ENCODE measurements at regions not wholly inside any gene's neighbourhood (a gene's known extent, or its start where the extent isn't known, plus 50 kb on each side); places are given as distances from the start of the nearest gene placed in this dataset.
A peak's percentile ranks its signal among the peaks of the same experiment; 100 is the strongest.

- H3K36me3 ChIP-seq (ENCODE audit: control insufficient read depth, insufficient read depth, low read length, severe bottlenecking): no peaks in the 10 kb centered on the region
- H3K4me1 ChIP-seq (ENCODE audit: control insufficient read depth, insufficient read depth, low read length): no peaks in the 10 kb centered on the region
- peaks cover 3% of the 10 kb centered on the region for H3K9me3 ChIP-seq (ENCODE audit: control insufficient read depth, low read length)
- H3K4me3 ChIP-seq (ENCODE audit: low read length): no peak overlapping the region
- DNase-seq (ENCODE audit: low read depth): no peak
- no peaks in the 10 kb centered on the region for H3K27me3 ChIP-seq (replicated peaks; ENCODE audit: control insufficient read depth, insufficient read depth, low read length)
- no peak overlapping the region for H3K9ac ChIP-seq (ENCODE audit: low read length)
Measured at GRCh38 chr1:191151321-191151807, 673.7 kb upstream of the BRINP3 start.

DNA sequence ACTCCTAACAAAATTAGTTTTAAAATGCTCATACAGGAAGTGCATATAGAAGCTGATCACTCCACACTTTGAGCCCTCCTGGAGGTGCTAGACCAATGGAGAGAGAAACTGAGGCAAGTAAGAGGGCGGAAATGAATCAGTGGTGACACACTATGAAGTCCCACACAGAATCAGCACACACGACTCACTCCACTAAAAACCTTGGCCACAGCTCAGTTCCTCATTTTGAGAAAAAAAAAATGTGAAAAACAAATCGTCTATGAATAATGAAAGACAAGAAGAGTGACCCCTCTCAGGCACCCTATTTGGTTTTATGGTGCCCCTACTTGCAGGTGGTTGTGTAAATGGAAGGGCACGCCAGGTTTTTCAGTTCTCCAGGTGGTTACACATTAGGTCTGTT is 675.1 kb upstream of the BRINP3 start:
- Histone ChIP-seq H3K4me1 (ENCODE audit: control insufficient read depth, insufficient read depth, low read length) (no peaks in the 10 kb centered on the region), H3K36me3 (ENCODE audit: control insufficient read depth, insufficient read depth, low read length, severe bottlenecking) (no peaks in the 10 kb centered on the region), H3K9me3 (ENCODE audit: control insufficient read depth, low read length) (peaks cover 3% of the 10 kb centered on the region), H3K9ac (ENCODE audit: low read length) (no peak overlapping the region), H3K27me3 (replicated peaks; ENCODE audit: control insufficient read depth, insufficient read depth, low read length) (no peaks in the 10 kb centered on the region), H3K4me3 (ENCODE audit: low read length) (no peak overlapping the region)
- DNase-seq (ENCODE audit: low read depth): no peak

DNA sequence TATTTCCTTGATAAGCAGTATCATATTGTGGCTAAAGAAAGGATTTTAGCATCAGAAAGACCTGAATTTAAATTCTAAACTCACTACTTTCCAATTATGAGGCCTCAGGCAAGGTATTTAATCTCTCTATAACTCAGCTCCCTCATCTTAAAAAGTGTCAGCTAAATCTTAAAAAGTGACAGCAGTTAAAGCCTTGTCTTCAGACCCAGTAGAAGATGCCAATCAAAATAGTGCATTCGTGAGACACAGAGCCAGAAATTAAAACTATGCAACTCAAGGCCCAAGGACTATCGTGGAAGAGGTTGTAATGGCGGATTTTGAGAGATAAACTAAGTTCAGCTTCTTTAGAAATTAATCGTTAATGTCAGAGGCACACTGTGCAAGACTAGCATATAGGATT is 677.5 kb upstream of the BRINP3 start:
- Histone ChIP-seq H3K4me1 (ENCODE audit: control insufficient read depth, insufficient read depth, low read length) (no peaks in the 10 kb centered on the region), H3K4me3 (ENCODE audit: low read length) (no peak overlapping the region), H3K27me3 (replicated peaks; ENCODE audit: control insufficient read depth, insufficient read depth, low read length) (no peaks in the 10 kb centered on the region), H3K9ac (ENCODE audit: low read length) (no peak overlapping the region), H3K36me3 (ENCODE audit: control insufficient read depth, insufficient read depth, low read length, severe bottlenecking) (no peaks in the 10 kb centered on the region), H3K9me3 (ENCODE audit: control insufficient read depth, low read length) (peaks cover 8% of the 10 kb centered on the region)
- DNase-seq (ENCODE audit: low read depth): no peak

GRCh38 chr1:191160837-191161236 is 683.2 kb upstream of the BRINP3 start:
- no peak for DNase-seq (ENCODE audit: low read depth)
- Histone ChIP-seq H3K36me3 (ENCODE audit: control insufficient read depth, insufficient read depth, low read length, severe bottlenecking) (no peaks in the 10 kb centered on the region), H3K4me3 (ENCODE audit: low read length) (no peak overlapping the region), H3K9me3 (ENCODE audit: control insufficient read depth, low read length) (peaks cover 7% of the 10 kb centered on the region), H3K9ac (ENCODE audit: low read length) (no peak overlapping the region), H3K27me3 (replicated peaks; ENCODE audit: control insufficient read depth, insufficient read depth, low read length) (no peaks in the 10 kb centered on the region), H3K4me1 (ENCODE audit: control insufficient read depth, insufficient read depth, low read length) (no peaks in the 10 kb centered on the region)

DNA sequence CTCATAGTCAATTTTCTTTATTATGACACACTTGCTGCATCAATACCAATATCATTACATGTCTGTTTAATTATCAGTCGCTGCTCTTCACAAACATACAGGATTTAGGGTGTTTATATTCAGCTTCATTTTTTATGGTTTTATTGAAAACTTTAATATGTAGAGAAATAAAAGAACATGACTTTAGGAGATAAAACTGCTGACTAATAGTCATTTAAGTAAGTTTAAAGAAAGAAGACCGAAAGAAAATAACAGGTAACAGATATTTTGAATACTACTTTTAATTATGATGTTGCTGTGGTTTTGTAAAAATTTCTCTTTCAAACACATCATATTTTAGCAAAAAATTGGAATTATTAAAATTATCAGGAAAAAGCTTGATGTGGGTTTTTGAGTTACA is 685.1 kb upstream of the BRINP3 start:
- H3K9ac ChIP-seq (ENCODE audit: low read length): no peak overlapping the region
- H3K4me3 ChIP-seq (ENCODE audit: low read length): no peak overlapping the region
- no peaks in the 10 kb centered on the region for H3K36me3 ChIP-seq (ENCODE audit: control insufficient read depth, insufficient read depth, low read length, severe bottlenecking)
- no peak for DNase-seq (ENCODE audit: low read depth)
- no peaks in the 10 kb centered on the region for H3K4me1 ChIP-seq (ENCODE audit: control insufficient read depth, insufficient read depth, low read length)
- H3K9me3 ChIP-seq (ENCODE audit: control insufficient read depth, low read length): peaks cover 4% of the 10 kb centered on the region
- H3K27me3 ChIP-seq (replicated peaks; ENCODE audit: control insufficient read depth, insufficient read depth, low read length): no peaks in the 10 kb centered on the region

DNA sequence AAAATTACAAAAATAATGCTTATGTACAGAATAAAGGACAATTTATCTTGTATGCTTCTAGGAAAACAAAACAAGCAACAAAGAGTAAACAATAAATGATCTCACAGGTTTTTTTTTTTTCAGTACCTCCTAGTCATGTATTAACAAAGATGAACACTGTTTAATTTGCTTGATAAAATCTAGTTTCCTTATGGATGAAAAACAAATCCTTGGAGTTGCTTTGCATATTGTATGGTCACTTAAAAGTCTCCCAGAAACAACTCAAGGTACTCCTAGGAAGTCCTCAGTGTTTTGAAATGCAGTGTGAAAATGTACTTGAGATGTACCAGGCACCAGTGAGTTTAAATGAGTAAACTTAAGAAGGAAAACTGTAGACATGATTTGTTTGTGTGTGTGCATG is 686.0 kb upstream of the BRINP3 start:
- H3K36me3 ChIP-seq (ENCODE audit: control insufficient read depth, insufficient read depth, low read length, severe bottlenecking): no peaks in the 10 kb centered on the region
- H3K4me1 ChIP-seq (ENCODE audit: control insufficient read depth, insufficient read depth, low read length): no peaks in the 10 kb centered on the region
- H3K4me3 ChIP-seq (ENCODE audit: low read length): no peak overlapping the region
- no peak overlapping the region for H3K9ac ChIP-seq (ENCODE audit: low read length)
- peaks cover 4% of the 10 kb centered on the region for H3K9me3 ChIP-seq (ENCODE audit: control insufficient read depth, low read length)
- DNase-seq (ENCODE audit: low read depth): no peak
- no peaks in the 10 kb centered on the region for H3K27me3 ChIP-seq (replicated peaks; ENCODE audit: control insufficient read depth, insufficient read depth, low read length)

DNA sequence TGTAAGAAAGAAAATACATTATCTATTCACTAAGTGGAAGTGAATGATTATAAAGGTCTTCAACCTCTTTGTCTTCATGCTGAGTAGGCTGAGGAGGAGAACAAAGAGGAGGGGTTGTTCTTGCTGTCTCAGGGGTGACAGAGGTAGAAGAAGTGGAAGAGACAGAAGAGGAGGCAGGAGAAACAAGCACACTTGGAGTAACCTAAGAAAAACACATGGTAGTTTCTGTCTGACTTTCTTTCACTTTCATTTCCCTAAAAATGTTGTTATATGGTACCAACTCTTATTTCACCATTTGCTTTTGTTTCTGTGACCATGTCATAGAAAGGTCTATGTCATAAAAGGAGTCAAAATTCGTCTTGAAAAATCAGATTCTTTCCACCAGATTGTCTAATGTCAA is 696.6 kb upstream of the BRINP3 start:
- Histone ChIP-seq H3K4me1 (ENCODE audit: control insufficient read depth, insufficient read depth, low read length) (no peaks in the 10 kb centered on the region), H3K27me3 (replicated peaks; ENCODE audit: control insufficient read depth, insufficient read depth, low read length) (no peaks in the 10 kb centered on the region), H3K9ac (ENCODE audit: low read length) (no peak overlapping the region), H3K4me3 (ENCODE audit: low read length) (no peak overlapping the region), H3K36me3 (ENCODE audit: control insufficient read depth, insufficient read depth, low read length, severe bottlenecking) (no peaks in the 10 kb centered on the region), H3K9me3 (ENCODE audit: control insufficient read depth, low read length) (no peaks in the 10 kb centered on the region)
- peak; percentile 19 for DNase-seq (ENCODE audit: low read depth)

- no peaks in the 10 kb centered on the region for H3K27me3 ChIP-seq (replicated peaks; ENCODE audit: control insufficient read depth, insufficient read depth, low read length)
- H3K36me3 ChIP-seq (ENCODE audit: control insufficient read depth, insufficient read depth, low read length, severe bottlenecking): no peaks in the 10 kb centered on the region
- DNase-seq (ENCODE audit: low read depth): peak; percentile 0
Measured at GRCh38 chr1:191176131-191176530, 698.5 kb upstream of the BRINP3 start.

GRCh38 chr1:191206513-191207207 is 729.0 kb upstream of the BRINP3 start:
- no peaks in the 10 kb centered on the region for H3K36me3 ChIP-seq (ENCODE audit: control insufficient read depth, insufficient read depth, low read length, severe bottlenecking)
- H3K9me3 ChIP-seq (ENCODE audit: control insufficient read depth, low read length): no peaks in the 10 kb centered on the region
- no peaks in the 10 kb centered on the region for H3K4me1 ChIP-seq (ENCODE audit: control insufficient read depth, insufficient read depth, low read length)
- peak; percentile 45 for DNase-seq (ENCODE audit: low read depth)
- H3K27me3 ChIP-seq (replicated peaks; ENCODE audit: control insufficient read depth, insufficient read depth, low read length): no peaks in the 10 kb centered on the region
- H3K4me3 ChIP-seq (ENCODE audit: low read length): no peak overlapping the region
- H3K9ac ChIP-seq (ENCODE audit: low read length): no peak overlapping the region

More at GRCh38 chr1:191176131-191176530, 698.5 kb upstream of the BRINP3 start:
- no peak overlapping the region for H3K9ac ChIP-seq (ENCODE audit: low read length)
- no peak overlapping the region for H3K4me3 ChIP-seq (ENCODE audit: low read length)
- H3K4me1 ChIP-seq (ENCODE audit: control insufficient read depth, insufficient read depth, low read length): no peaks in the 10 kb centered on the region
- H3K9me3 ChIP-seq (ENCODE audit: control insufficient read depth, low read length): no peaks in the 10 kb centered on the region

GRCh38 chr1:191222206-191222605 is 744.5 kb upstream of the BRINP3 start:
- DNase-seq (ENCODE audit: low read depth): no peak
- H3K9ac ChIP-seq (ENCODE audit: low read length): no peak overlapping the region
- no peaks in the 10 kb centered on the region for H3K4me1 ChIP-seq (ENCODE audit: control insufficient read depth, insufficient read depth, low read length)
- no peaks in the 10 kb centered on the region for H3K27me3 ChIP-seq (replicated peaks; ENCODE audit: control insufficient read depth, insufficient read depth, low read length)
- H3K36me3 ChIP-seq (ENCODE audit: control insufficient read depth, insufficient read depth, low read length, severe bottlenecking): no peaks in the 10 kb centered on the region
- H3K9me3 ChIP-seq (ENCODE audit: control insufficient read depth, low read length): peaks cover 3% of the 10 kb centered on the region
- no peak overlapping the region for H3K4me3 ChIP-seq (ENCODE audit: low read length)

DNA sequence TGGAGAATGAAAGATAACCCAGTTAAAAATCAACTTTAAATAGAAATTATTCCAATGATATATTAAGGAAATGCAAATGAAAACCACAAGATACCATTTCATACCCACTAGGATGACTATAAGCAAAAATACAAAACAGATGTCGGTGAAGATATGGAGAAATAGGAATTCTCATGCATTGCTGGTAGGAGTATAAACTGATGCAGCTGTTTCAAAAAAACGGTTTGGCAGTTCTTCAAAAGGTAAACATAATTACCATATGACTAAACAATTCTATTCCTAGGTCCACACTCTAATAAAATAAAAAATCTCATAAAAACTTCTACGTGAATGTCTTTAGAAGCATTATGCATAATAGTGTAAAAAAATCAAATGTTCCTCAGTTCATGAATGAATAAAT is 763.3 kb upstream of the BRINP3 start:
- H3K4me1 ChIP-seq (ENCODE audit: control insufficient read depth, insufficient read depth, low read length): no peaks in the 10 kb centered on the region
- H3K9me3 ChIP-seq (ENCODE audit: control insufficient read depth, low read length): peaks cover 1% of the 10 kb centered on the region
- H3K36me3 ChIP-seq (ENCODE audit: control insufficient read depth, insufficient read depth, low read length, severe bottlenecking): no peaks in the 10 kb centered on the region
- no peak overlapping the region for H3K4me3 ChIP-seq (ENCODE audit: low read length)
- peak; percentile 93 for DNase-seq (ENCODE audit: low read depth)
- H3K9ac ChIP-seq (ENCODE audit: low read length): no peak overlapping the region
- H3K27me3 ChIP-seq (replicated peaks; ENCODE audit: control insufficient read depth, insufficient read depth, low read length): no peaks in the 10 kb centered on the region
